Hepatocyte (in vitro differentiated cells): ENCODE measurements at regions not wholly inside any gene's neighbourhood (a gene's known extent, or its start where the extent isn't known, plus 50 kb on each side); places are given as distances from the start of the nearest gene placed in this dataset.

Experiments
- DNase-seq: peaks from one replicate; pipeline ENCODE4 v3.0.0-alpha.2; 2016; ENCODE audit warnings: low spot score
- H2AFZ ChIP-seq: fragments of 200-600 bp; sonication (generic); 2 replicates; pipeline ENCODE4 v1.6.0; 2016; ENCODE audit warnings: antibody characterized with exemption, mild to moderate bottlenecking
- H3K27ac ChIP-seq: fragments of 200-600 bp; sonication (generic); 2 replicates; pipeline ENCODE4 v1.5.1; 2016; ENCODE audit warnings: mild to moderate bottlenecking
- H3K27me3 ChIP-seq: fragments of 200-600 bp; sonication (generic); 2 replicates; pipeline ENCODE4 v1.6.1; 2016
- H3K36me3 ChIP-seq: fragments of 200-600 bp; sonication (generic); replicated peaks from 2 replicates; pipeline ENCODE4 v1.5.1; 2016; ENCODE audit warnings: low read depth; ENCODE audit not compliant: insufficient read depth
- H3K4me1 ChIP-seq: fragments of 200-600 bp; sonication (generic); 2 replicates; pipeline ENCODE4 v1.5.1; 2016; ENCODE audit warnings: mild to moderate bottlenecking, moderate library complexity; ENCODE audit not compliant: insufficient read depth
- H3K4me2 ChIP-seq: fragments of 200-600 bp; sonication (generic); 2 replicates; pipeline ENCODE4 v1.6.0; 2016
- H3K4me3 ChIP-seq: fragments of 200-600 bp; sonication (generic); 2 replicates; pipeline ENCODE4 v1.5.1; 2016; ENCODE audit warnings: mild to moderate bottlenecking
- H3K79me2 ChIP-seq: fragments of 200-600 bp; sonication (generic); 2 replicates; pipeline ENCODE4 v1.6.0; 2017; ENCODE audit warnings: mild to moderate bottlenecking
- H3K9me2 ChIP-seq: fragments of 200-600 bp; sonication (generic); replicated peaks from 2 replicates; pipeline ENCODE4 v1.6.0; 2017; ENCODE audit warnings: mild to moderate bottlenecking; ENCODE audit not compliant: insufficient read depth
- H3K9me3 ChIP-seq: fragments of 200-600 bp; sonication (generic); 2 replicates; pipeline ENCODE4 v1.5.1; 2016; ENCODE audit warnings: low read depth, mild to moderate bottlenecking
- H4K20me1 ChIP-seq: fragments of 200-600 bp; sonication (generic); 2 replicates; pipeline ENCODE4 v1.6.0; 2016; ENCODE audit warnings: mild to moderate bottlenecking; ENCODE audit not compliant: insufficient read depth, poor library complexity, severe bottlenecking
- EZH2 ChIP-seq: fragments of 200-600 bp; sonication (generic); IDR thresholded peaks from 2 replicates; pipeline ENCODE4 v1.6.1; 2016; ENCODE audit warnings: antibody characterized with exemption, mild to moderate bottlenecking, borderline replicate concordance
- EZH2phosphoT487 ChIP-seq: fragments of 200-600 bp; sonication (generic); IDR thresholded peaks from one replicate; pipeline ENCODE4 v1.6.1; 2018; ENCODE audit warnings: antibody characterized with exemption, mild to moderate bottlenecking, low read depth, moderate library complexity; ENCODE audit not compliant: unreplicated experiment, severe bottlenecking
- WGBS: methylation state at CpG from one replicate; pipeline ENCODE4 v1.1.6; 2016; ENCODE audit warnings: low lambda C conversion rate; ENCODE audit errors: missing lambda C conversion rate; 5-methylcytosine and 5-hydroxymethylcytosine counted together
- TF ChIP-seq, protein P1 (sequence below): fragments of 200-600 bp; sonication (generic); IDR thresholded peaks from 2 replicates; pipeline ENCODE4 v1.5.1; 2016; ENCODE audit warnings: antibody characterized with exemption, mild to moderate bottlenecking; ENCODE audit not compliant: poor library complexity

DNA sequence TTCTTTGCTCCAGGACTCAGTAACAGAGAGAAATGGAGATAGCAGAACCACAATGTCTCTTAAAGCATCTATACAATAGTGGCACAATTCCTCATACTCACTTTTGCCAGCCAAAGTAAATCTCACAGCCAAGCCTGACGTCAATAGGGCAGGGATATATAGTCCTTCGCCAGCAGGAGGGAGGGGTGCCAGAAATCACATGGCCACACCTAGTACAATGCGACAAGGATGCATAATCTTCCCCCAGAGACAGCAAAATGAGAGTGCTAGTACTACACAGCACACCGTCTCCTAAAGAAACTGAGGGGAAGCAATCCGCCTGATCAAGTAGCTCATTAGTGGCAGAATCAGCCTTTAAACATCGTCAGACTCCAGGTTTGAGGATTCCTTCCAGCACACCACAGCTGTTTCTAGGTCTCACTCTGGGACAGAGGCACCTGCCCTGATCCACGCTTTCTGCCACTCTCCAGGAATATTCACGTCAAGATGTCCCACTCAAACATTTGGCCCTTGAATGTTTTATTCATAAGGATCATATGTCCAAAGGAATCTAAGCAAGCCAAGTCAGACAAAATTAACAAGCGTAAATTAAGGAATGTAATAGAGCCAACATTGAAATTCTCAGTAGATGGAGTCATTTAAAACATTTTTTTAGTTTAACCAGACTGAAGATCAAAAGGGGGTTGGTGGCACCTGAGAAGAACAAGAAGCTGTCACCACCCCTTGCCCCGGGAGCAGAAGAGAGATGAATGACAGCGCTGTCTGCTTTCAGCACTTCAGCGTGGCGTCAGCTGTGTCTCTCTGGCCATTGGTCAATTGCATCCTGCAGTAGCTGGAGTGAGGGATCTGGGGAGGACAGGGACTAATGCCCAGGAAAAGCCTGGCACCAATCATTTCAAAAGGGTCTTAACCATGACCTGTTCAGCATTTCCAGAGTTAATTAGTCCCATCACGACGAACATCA lies 63.5 kb upstream of the SERP2 start:
- DNase-seq: no peak
- Histone ChIP-seq H3K4me2 (no peak overlapping the region), H4K20me1 (no peaks in the 10 kb centered on the region), H3K36me3 (no peaks in the 10 kb centered on the region), H3K9me3 (no peaks in the 10 kb centered on the region), H2AFZ (no peak overlapping the region), H3K79me2 (no peaks in the 10 kb centered on the region), H3K27ac (peak overlapping the region; percentile 36), H3K4me3 (no peak overlapping the region), H3K27me3 (no peaks in the 10 kb centered on the region), H3K4me1 (peaks cover 24% of the 10 kb centered on the region), H3K9me2 (no peaks in the 10 kb centered on the region)
- WGBS: 71% methylated on average over 15 of the region's 15 CpGs
- TF ChIP-seq EZH2phosphoT487 (no peak), EZH2 (no peak)
- TF ChIP-seq, protein P1, sequence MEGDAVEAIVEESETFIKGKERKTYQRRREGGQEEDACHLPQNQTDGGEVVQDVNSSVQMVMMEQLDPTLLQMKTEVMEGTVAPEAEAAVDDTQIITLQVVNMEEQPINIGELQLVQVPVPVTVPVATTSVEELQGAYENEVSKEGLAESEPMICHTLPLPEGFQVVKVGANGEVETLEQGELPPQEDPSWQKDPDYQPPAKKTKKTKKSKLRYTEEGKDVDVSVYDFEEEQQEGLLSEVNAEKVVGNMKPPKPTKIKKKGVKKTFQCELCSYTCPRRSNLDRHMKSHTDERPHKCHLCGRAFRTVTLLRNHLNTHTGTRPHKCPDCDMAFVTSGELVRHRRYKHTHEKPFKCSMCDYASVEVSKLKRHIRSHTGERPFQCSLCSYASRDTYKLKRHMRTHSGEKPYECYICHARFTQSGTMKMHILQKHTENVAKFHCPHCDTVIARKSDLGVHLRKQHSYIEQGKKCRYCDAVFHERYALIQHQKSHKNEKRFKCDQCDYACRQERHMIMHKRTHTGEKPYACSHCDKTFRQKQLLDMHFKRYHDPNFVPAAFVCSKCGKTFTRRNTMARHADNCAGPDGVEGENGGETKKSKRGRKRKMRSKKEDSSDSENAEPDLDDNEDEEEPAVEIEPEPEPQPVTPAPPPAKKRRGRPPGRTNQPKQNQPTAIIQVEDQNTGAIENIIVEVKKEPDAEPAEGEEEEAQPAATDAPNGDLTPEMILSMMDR: no peak

DNA sequence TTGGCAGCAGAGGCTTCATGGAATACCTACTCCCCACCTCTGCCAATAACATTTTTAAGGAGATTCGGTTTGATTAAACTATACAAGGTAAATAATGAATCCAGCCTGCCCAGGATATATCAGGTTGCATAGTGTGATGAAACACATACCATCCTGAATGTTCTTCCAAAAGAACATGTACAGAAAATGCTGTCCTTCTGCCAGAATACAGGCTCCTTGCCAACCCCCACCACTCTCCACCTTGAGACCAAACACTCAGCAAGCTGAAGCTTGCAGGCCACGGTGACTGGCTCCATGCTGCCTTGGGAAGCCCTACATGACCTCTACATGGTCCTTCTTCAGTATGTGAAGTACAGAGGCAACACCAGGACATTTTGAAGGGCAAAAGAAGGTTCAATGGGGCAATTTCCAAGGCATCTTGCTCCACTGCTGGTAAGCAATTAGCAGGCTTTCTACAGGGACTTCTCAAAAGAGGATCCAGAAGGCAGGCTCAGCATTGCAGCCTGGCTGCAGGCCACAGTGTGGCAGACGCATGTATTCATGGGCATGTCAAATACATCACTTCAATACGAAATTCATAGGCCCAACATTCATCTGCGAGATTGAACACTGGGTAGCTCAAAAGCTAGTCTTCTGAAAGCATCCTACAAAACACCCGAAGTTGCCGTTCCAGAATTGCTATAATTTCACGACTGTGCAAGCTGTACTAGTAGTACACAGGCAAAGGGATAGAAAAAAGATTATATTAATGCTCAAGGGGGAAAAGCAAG lies 62.4 kb upstream of the SERP2 start:
- DNase-seq: no peak
- H3K9me3 ChIP-seq: no peaks in the 10 kb centered on the region
- no peak overlapping the region for H3K4me2 ChIP-seq
- H3K4me1 ChIP-seq: peaks cover 17% of the 10 kb centered on the region
- no peaks in the 10 kb centered on the region for H3K27me3 ChIP-seq
- H2AFZ ChIP-seq: no peak overlapping the region
- H4K20me1 ChIP-seq: no peaks in the 10 kb centered on the region
- WGBS: 67% methylated on average over 8 of the region's 8 CpGs
- no peaks in the 10 kb centered on the region for H3K9me2 ChIP-seq
- peak overlapping the region; percentile 36 for H3K27ac ChIP-seq
- TF ChIP-seq EZH2 (no peak), EZH2phosphoT487 (no peak)
- TF ChIP-seq, protein P1: no peak
- H3K79me2 ChIP-seq: no peaks in the 10 kb centered on the region
- no peaks in the 10 kb centered on the region for H3K36me3 ChIP-seq
- no peak overlapping the region for H3K4me3 ChIP-seq

DNA sequence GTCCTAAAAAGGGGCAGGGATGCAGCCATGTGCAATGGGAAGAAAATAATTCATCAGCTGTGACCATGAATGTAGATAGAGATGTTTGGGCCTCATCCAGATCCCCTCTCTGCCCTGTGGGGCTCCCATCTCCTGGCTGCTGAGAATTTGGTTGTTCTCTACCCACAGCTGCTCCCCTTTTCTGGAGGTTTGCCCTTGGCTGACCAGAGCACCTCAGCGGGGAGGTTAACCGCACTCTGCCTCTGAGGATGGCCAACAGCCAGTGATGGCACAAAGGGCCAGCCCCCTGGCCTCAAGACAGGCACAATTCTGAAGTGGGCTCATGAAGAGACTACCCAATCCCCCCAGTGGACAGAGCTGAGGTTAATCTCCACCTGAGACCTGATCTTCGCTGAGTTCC lies 61.5 kb upstream of the SERP2 start:
- Histone ChIP-seq H3K27ac (no peak overlapping the region), H2AFZ (no peak overlapping the region), H3K4me3 (no peak overlapping the region), H3K9me3 (no peaks in the 10 kb centered on the region), H3K9me2 (no peaks in the 10 kb centered on the region), H4K20me1 (no peaks in the 10 kb centered on the region), H3K4me2 (no peak overlapping the region), H3K79me2 (no peaks in the 10 kb centered on the region), H3K27me3 (no peaks in the 10 kb centered on the region), H3K36me3 (no peaks in the 10 kb centered on the region), H3K4me1 (peaks cover 11% of the 10 kb centered on the region)
- DNase-seq: no peak
- no peak for TF ChIP-seq EZH2
- TF ChIP-seq, protein P1: no peak
- no peak for TF ChIP-seq EZH2phosphoT487
- 96% methylated on average over 3 of the region's 3 CpGs for WGBS
